A673 (cell line): ENCODE measurements at regions not wholly inside any gene's neighbourhood (a gene's known extent, or its start where the extent isn't known, plus 50 kb on each side); places are given as distances from the start of the nearest gene placed in this dataset.

ENCODE experiments used
- BruUV-seq: library from RNA; stranded (reverse); fragments of 400-500 nt; replicated peaks from 2 replicates; lab custom pipeline; 2021; lab: Mats Ljungman, UMichigan
- CTCF ChIA-PET: fragments of 300-600 bp; sonication (Branson Sonifier 250); formaldehyde crosslinking; loops from one replicate; lab custom pipeline; 2022; ENCODE audit warnings: antibody characterized with exemption; lab: Charles Lee
- POLR2A ChIA-PET: fragments of 300-600 bp; sonication (Branson Sonifier 250); formaldehyde crosslinking; loops from one replicate; lab custom pipeline; 2022; ENCODE audit warnings: antibody characterized with exemption; ENCODE audit not compliant: low non-redundant PET; lab: Charles Lee
- DNase-seq: peaks from one replicate; pipeline ENCODE4 v3.0.0-alpha.2; 2015; ENCODE audit warnings: low spot score
- H3K27ac ChIP-seq: fragments of 200-600 bp; sonication (generic); 2 replicates; pipeline ENCODE4 v1.5.1; 2016; ENCODE audit warnings: mixed run types, low read depth, mild to moderate bottlenecking, mixed read lengths, antibody characterized with exemption, low read length; ENCODE audit not compliant: poor library complexity, severe bottlenecking
- H3K27me3 ChIP-seq: fragments of 200-600 bp; sonication (generic); replicated peaks from 2 replicates; pipeline ENCODE4 v1.6.1; 2017; ENCODE audit warnings: mixed run types, low read depth, mild to moderate bottlenecking, mixed read lengths, antibody characterized with exemption, low read length; ENCODE audit not compliant: insufficient read depth, poor library complexity
- H3K36me3 ChIP-seq: fragments of 200-600 bp; sonication (generic); 2 replicates; pipeline ENCODE4 v1.6.1; 2016; ENCODE audit warnings: mixed run types, mild to moderate bottlenecking, mixed read lengths, antibody characterized with exemption, low read length; ENCODE audit not compliant: insufficient read depth, poor library complexity, severe bottlenecking
- H3K4me1 ChIP-seq: fragments of 200-600 bp; sonication (generic); 2 replicates; pipeline ENCODE4 v1.6.1; 2017; ENCODE audit warnings: mixed run types, mild to moderate bottlenecking, mixed read lengths, antibody characterized with exemption, low read length; ENCODE audit not compliant: insufficient read depth, poor library complexity, severe bottlenecking
- H3K4me3 ChIP-seq: fragments of 200-600 bp; sonication (generic); 2 replicates; pipeline ENCODE4 v1.5.1; 2016; ENCODE audit warnings: low read depth, mixed run types, mild to moderate bottlenecking, mixed read lengths, low read length; ENCODE audit not compliant: poor library complexity, severe bottlenecking
- H3K9me3 ChIP-seq: fragments of 200-600 bp; sonication (generic); 2 replicates; pipeline ENCODE4 v1.6.1; 2016; ENCODE audit warnings: mixed run types, low read depth, mild to moderate bottlenecking, mixed read lengths, antibody characterized with exemption, low read length; ENCODE audit not compliant: poor library complexity, severe bottlenecking
- EZH2 ChIP-seq: fragments of 200-600 bp; sonication (generic); IDR thresholded peaks from 2 replicates; pipeline ENCODE4 v1.6.1; 2017; ENCODE audit warnings: borderline replicate concordance, low read depth, mild to moderate bottlenecking, mixed read lengths, antibody characterized with exemption, low read length; ENCODE audit not compliant: poor library complexity, severe bottlenecking
- intact Hi-C: fragments of 100-400 bp; cut with micrococcal nuclease; formaldehyde crosslinking; loops from one replicate; pipeline ENCODE4 v1.10.0; 2022; ENCODE audit not compliant: unreplicated experiment
- TF ChIP-seq, protein P1 (sequence below): fragments of 300-800, 200-600 bp; sonication (generic); conservative IDR thresholded peaks from 2 replicates; pipeline ENCODE4 v1.5.1; 2017; ENCODE audit warnings: low read depth, mild to moderate bottlenecking, antibody characterized with exemption, low read length, moderate library complexity, mixed read lengths

DNA sequence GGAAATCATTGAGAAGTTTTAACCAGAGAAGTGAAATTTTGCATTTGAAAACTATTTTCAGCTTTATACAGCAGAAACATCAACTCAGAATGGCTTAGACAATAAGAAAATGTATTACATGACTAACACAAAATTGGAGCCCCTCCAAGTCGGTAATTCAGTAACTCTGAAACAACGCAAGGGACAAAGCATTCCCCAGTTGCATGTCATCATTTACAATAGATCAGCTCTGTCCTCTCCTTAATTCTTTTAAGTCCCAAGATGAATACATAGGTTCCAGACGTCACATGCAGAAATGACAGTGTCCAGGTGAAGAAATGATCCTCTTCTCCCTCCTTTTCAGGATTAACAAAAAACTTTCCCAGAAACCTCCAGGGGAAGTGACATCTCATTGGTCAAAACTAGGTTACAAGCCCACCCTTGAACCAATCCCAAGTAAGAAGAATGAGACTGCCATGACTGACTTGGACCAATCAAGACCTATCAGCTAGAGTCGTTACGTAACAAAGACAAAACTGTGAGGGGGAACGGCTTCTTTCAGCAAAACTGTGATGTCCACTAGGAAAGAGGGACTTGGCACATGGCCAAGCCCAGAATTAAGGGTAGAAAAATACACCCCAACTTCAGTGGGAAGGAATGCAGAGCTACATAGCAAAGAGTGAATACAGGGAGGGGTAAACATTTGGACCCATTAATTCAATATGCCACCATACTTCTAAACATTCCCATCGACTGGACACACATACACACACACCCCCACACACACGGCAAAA, 114.3 kb upstream of the PRNP start:
- intact Hi-C loops: loop anchor here (5.0 kb wide), 2 partner anchors 60 to 90 kb away; no protein-coding TSS in a partner anchor
- no peaks in the 10 kb centered on the region for H3K36me3 ChIP-seq
- no peaks in the 10 kb centered on the region for H3K9me3 ChIP-seq
- peak; percentile 58 for DNase-seq
- no peaks in the 10 kb centered on the region for H3K27me3 ChIP-seq
- peaks cover 31% of the 10 kb centered on the region for H3K4me1 ChIP-seq
- CTCF ChIA-PET: no interaction called here
- no peak overlapping the region for H3K27ac ChIP-seq
- TF ChIP-seq, protein P1, sequence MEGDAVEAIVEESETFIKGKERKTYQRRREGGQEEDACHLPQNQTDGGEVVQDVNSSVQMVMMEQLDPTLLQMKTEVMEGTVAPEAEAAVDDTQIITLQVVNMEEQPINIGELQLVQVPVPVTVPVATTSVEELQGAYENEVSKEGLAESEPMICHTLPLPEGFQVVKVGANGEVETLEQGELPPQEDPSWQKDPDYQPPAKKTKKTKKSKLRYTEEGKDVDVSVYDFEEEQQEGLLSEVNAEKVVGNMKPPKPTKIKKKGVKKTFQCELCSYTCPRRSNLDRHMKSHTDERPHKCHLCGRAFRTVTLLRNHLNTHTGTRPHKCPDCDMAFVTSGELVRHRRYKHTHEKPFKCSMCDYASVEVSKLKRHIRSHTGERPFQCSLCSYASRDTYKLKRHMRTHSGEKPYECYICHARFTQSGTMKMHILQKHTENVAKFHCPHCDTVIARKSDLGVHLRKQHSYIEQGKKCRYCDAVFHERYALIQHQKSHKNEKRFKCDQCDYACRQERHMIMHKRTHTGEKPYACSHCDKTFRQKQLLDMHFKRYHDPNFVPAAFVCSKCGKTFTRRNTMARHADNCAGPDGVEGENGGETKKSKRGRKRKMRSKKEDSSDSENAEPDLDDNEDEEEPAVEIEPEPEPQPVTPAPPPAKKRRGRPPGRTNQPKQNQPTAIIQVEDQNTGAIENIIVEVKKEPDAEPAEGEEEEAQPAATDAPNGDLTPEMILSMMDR: no peak
- no peak for TF ChIP-seq EZH2
- BruUV-seq: no TSS peak
- no peak overlapping the region for H3K4me3 ChIP-seq
- POLR2A ChIA-PET: interaction anchor here (0.6 kb wide), 1 partner anchor 117 kb away, joined by 3 read pairs; no protein-coding TSS in a partner anchor

DNA sequence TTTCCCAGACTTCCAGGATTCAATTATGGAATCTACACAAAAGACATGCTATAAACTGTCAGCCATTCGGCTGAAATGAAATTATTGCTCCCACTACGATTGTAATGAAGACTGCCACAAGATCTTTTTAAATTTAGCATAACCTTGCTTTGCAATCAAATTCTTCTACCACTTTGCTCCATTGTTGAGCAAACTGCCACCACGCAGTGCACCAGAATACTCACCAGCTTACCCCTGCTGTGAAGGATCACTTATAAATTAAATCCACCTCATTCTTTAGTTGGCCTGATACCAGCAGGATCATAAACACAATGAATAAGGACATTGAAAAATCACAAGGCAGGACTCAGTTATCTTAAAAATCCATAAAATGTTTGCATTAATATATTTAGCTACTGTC, 116.4 kb upstream of the PRNP start:
- H3K4me1 ChIP-seq: peaks cover 31% of the 10 kb centered on the region
- no peaks in the 10 kb centered on the region for H3K36me3 ChIP-seq
- no peaks in the 10 kb centered on the region for H3K27me3 ChIP-seq
- intact Hi-C loops: loop anchor here (5.0 kb wide), 2 partner anchors 58 to 88 kb away; no protein-coding TSS in a partner anchor
- CTCF ChIA-PET: no interaction called here
- H3K4me3 ChIP-seq: no peak overlapping the region
- POLR2A ChIA-PET: no interaction called here
- H3K9me3 ChIP-seq: no peaks in the 10 kb centered on the region
- TF ChIP-seq, protein P1: no peak
- no peak for TF ChIP-seq EZH2
- H3K27ac ChIP-seq: no peak overlapping the region
- BruUV-seq: no TSS peak
- DNase-seq: peak; percentile 95

DNA sequence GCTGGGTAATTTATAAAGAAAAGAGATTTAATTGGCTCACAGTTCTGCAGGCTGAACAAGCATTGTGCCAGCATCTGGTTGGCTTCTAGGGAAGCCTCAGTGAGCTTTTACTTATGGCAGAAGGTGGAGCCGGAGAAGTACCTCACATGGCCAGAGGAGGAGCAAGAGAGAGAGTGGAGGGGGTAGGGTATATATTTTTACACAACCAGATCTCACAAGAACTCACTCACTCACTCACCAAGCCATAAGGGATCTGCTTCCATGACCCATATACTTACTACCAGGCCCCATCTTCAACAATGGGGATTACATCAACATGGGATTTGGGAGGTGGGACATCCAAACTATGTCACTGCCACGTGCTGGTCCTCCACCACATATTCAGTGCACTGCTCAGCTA, 117.2 kb upstream of the PRNP start:
- Histone ChIP-seq H3K36me3 (no peaks in the 10 kb centered on the region), H3K4me1 (peaks cover 25% of the 10 kb centered on the region), H3K9me3 (no peaks in the 10 kb centered on the region), H3K4me3 (no peak overlapping the region), H3K27me3 (no peaks in the 10 kb centered on the region), H3K27ac (no peak overlapping the region)
- intact Hi-C loops: no loop called here
- DNase-seq: peak; percentile 44
- POLR2A ChIA-PET: no interaction called here
- CTCF ChIA-PET: interaction anchor here (0.9 kb wide), 1 partner anchor 34 kb away, joined by 3 read pairs; no protein-coding TSS in a partner anchor
- BruUV-seq: no TSS peak
- no peak for TF ChIP-seq EZH2
- TF ChIP-seq, protein P1: peak; percentile 43
